A673 (cell line): ENCODE measurements at regions not wholly inside any gene's neighbourhood (a gene's known extent, or its start where the extent isn't known, plus 50 kb on each side); places are given as distances from the start of the nearest gene placed in this dataset.

Experiments used
- BruUV-seq: library from RNA; stranded (reverse); fragments of 400-500 nt; replicated peaks from 2 replicates; lab custom pipeline; 2021; lab: Mats Ljungman, UMichigan
- CTCF ChIA-PET: fragments of 300-600 bp; sonication (Branson Sonifier 250); formaldehyde crosslinking; loops from one replicate; lab custom pipeline; 2022; ENCODE audit warnings: antibody characterized with exemption; lab: Charles Lee
- POLR2A ChIA-PET: fragments of 300-600 bp; sonication (Branson Sonifier 250); formaldehyde crosslinking; loops from one replicate; lab custom pipeline; 2022; ENCODE audit warnings: antibody characterized with exemption; ENCODE audit not compliant: low non-redundant PET; lab: Charles Lee
- DNase-seq: peaks from one replicate; pipeline ENCODE4 v3.0.0-alpha.2; 2015; ENCODE audit warnings: low spot score
- H3K27ac ChIP-seq: fragments of 200-600 bp; sonication (generic); 2 replicates; pipeline ENCODE4 v1.5.1; 2016; ENCODE audit warnings: mixed run types, low read depth, mild to moderate bottlenecking, mixed read lengths, antibody characterized with exemption, low read length; ENCODE audit not compliant: poor library complexity, severe bottlenecking
- H3K27me3 ChIP-seq: fragments of 200-600 bp; sonication (generic); replicated peaks from 2 replicates; pipeline ENCODE4 v1.6.1; 2017; ENCODE audit warnings: mixed run types, low read depth, mild to moderate bottlenecking, mixed read lengths, antibody characterized with exemption, low read length; ENCODE audit not compliant: insufficient read depth, poor library complexity
- H3K36me3 ChIP-seq: fragments of 200-600 bp; sonication (generic); 2 replicates; pipeline ENCODE4 v1.6.1; 2016; ENCODE audit warnings: mixed run types, mild to moderate bottlenecking, mixed read lengths, antibody characterized with exemption, low read length; ENCODE audit not compliant: insufficient read depth, poor library complexity, severe bottlenecking
- H3K4me1 ChIP-seq: fragments of 200-600 bp; sonication (generic); 2 replicates; pipeline ENCODE4 v1.6.1; 2017; ENCODE audit warnings: mixed run types, mild to moderate bottlenecking, mixed read lengths, antibody characterized with exemption, low read length; ENCODE audit not compliant: insufficient read depth, poor library complexity, severe bottlenecking
- H3K4me3 ChIP-seq: fragments of 200-600 bp; sonication (generic); 2 replicates; pipeline ENCODE4 v1.5.1; 2016; ENCODE audit warnings: low read depth, mixed run types, mild to moderate bottlenecking, mixed read lengths, low read length; ENCODE audit not compliant: poor library complexity, severe bottlenecking
- H3K9me3 ChIP-seq: fragments of 200-600 bp; sonication (generic); 2 replicates; pipeline ENCODE4 v1.6.1; 2016; ENCODE audit warnings: mixed run types, low read depth, mild to moderate bottlenecking, mixed read lengths, antibody characterized with exemption, low read length; ENCODE audit not compliant: poor library complexity, severe bottlenecking
- EZH2 ChIP-seq: fragments of 200-600 bp; sonication (generic); IDR thresholded peaks from 2 replicates; pipeline ENCODE4 v1.6.1; 2017; ENCODE audit warnings: borderline replicate concordance, low read depth, mild to moderate bottlenecking, mixed read lengths, antibody characterized with exemption, low read length; ENCODE audit not compliant: poor library complexity, severe bottlenecking
- intact Hi-C: fragments of 100-400 bp; cut with micrococcal nuclease; formaldehyde crosslinking; loops from one replicate; pipeline ENCODE4 v1.10.0; 2022; ENCODE audit not compliant: unreplicated experiment
- TF ChIP-seq, protein P1 (sequence below): fragments of 300-800, 200-600 bp; sonication (generic); conservative IDR thresholded peaks from 2 replicates; pipeline ENCODE4 v1.5.1; 2017; ENCODE audit warnings: low read depth, mild to moderate bottlenecking, antibody characterized with exemption, low read length, moderate library complexity, mixed read lengths

DNA sequence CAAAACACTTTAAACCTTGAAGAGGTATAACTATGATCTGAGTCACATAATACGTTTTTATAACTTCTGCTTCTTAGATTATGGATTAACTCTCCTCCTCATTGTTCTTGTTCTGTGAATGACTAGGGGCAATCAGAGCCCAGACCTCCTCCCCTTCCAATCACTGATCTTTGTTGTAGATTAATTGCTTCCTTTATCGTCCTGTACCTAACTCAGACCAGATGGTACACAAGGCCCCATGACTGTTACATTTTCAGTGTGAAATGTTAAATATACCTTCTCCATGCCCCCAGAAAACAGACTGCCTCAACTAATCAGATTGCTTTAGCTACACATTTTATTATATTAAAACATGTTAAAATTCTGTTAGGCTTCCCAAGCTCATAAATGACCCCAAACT lies 211.7 kb downstream of the RNF152 start:
- H3K36me3 ChIP-seq, result no peaks in the 10 kb centered on the region
- no peaks in the 10 kb centered on the region for H3K27me3 ChIP-seq
- H3K27ac ChIP-seq, result no peak overlapping the region
- BruUV-seq, result no TSS peak
- CTCF ChIA-PET, result no interaction called here
- intact Hi-C loops, result no loop called here
- DNase-seq, result no peak
- POLR2A ChIA-PET, result no interaction called here
- H3K4me1 ChIP-seq, result no peaks in the 10 kb centered on the region
- no peak for TF ChIP-seq EZH2
- TF ChIP-seq, protein P1, sequence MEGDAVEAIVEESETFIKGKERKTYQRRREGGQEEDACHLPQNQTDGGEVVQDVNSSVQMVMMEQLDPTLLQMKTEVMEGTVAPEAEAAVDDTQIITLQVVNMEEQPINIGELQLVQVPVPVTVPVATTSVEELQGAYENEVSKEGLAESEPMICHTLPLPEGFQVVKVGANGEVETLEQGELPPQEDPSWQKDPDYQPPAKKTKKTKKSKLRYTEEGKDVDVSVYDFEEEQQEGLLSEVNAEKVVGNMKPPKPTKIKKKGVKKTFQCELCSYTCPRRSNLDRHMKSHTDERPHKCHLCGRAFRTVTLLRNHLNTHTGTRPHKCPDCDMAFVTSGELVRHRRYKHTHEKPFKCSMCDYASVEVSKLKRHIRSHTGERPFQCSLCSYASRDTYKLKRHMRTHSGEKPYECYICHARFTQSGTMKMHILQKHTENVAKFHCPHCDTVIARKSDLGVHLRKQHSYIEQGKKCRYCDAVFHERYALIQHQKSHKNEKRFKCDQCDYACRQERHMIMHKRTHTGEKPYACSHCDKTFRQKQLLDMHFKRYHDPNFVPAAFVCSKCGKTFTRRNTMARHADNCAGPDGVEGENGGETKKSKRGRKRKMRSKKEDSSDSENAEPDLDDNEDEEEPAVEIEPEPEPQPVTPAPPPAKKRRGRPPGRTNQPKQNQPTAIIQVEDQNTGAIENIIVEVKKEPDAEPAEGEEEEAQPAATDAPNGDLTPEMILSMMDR, result no peak
- H3K9me3 ChIP-seq, result peaks cover 12% of the 10 kb centered on the region
- H3K4me3 ChIP-seq, result no peak overlapping the region

DNA sequence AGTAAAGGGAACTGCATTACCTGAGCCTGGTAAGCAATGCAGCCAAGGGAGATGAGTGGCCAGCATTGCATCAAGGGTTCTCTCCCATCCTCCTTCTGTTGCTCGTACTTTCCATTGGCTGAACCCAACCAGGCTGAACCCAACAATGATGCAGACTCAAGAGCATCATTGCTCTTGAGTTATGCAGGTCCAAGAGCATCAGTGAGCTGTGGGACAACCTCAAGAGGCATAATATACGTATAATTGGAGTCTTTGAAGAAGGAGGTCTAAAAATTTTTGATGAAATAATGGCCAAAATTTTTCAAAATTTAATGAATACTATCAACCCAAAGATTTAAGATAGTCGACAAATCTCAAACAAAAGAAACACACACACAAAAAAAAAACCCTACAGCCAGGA lies 213.0 kb downstream of the RNF152 start:
- no peaks in the 10 kb centered on the region for H3K36me3 ChIP-seq
- no peak overlapping the region for H3K4me3 ChIP-seq
- DNase-seq, result no peak
- POLR2A ChIA-PET, result no interaction called here
- peaks cover 12% of the 10 kb centered on the region for H3K9me3 ChIP-seq
- CTCF ChIA-PET, result no interaction called here
- no peak overlapping the region for H3K27ac ChIP-seq
- H3K27me3 ChIP-seq, result no peaks in the 10 kb centered on the region
- intact Hi-C loops, result no loop called here
- BruUV-seq, result no TSS peak
- TF ChIP-seq, protein P1, result no peak
- TF ChIP-seq EZH2, result no peak
- no peaks in the 10 kb centered on the region for H3K4me1 ChIP-seq

DNA sequence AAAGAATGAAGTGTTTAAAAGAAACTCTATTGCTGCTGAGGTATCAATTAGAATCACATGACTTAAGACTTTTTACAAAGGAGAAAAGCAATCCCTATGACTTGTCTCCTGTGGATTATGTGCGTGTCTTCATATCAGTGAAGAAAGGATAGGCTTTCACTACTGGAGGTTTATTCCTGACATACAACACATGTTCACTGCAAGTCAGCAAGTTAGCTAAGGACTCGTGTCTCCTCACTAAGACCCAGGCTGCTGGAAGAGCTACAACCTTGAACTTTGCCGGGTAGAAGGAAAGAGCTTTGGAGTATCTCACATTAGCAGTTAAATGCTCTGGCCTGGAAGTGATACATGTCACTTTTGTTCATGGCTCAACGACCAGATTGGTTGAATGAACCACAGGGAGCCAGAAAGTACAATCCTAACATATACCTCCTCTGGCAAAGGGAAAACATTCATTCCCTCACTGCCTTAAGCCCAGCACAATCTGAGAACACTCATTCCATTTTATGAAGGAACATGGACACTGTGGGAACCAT lies 215.3 kb downstream of the RNF152 start:
- intact Hi-C loops, result no loop called here
- no peak for TF ChIP-seq EZH2
- TF ChIP-seq, protein P1, result no peak
- Histone ChIP-seq H3K27ac (no peak overlapping the region), H3K4me1 (no peaks in the 10 kb centered on the region), H3K36me3 (no peaks in the 10 kb centered on the region), H3K27me3 (no peaks in the 10 kb centered on the region), H3K4me3 (no peak overlapping the region), H3K9me3 (peaks cover 12% of the 10 kb centered on the region)
- DNase-seq, result no peak
- ChIA-PET POLR2A (no interaction called here), CTCF (no interaction called here)
- BruUV-seq, result no TSS peak
